H1 (cell line): ENCODE measurements at regions not wholly inside any gene's neighbourhood (a gene's known extent, or its start where the extent isn't known, plus 50 kb on each side); places are given as distances from the start of the nearest gene placed in this dataset.
A peak's percentile ranks its signal among the peaks of the same experiment; 100 is the strongest.

Source experiments
- CTCF ChIA-PET: fragments of 300-600 bp; sonication (Branson Sonifier 250); formaldehyde crosslinking; loops from one replicate; lab custom pipeline; 2021; ENCODE audit not compliant: partially characterized antibody; lab: Charles Lee
- POLR2A ChIA-PET: fragments of 300-600 bp; sonication (Branson Sonifier 250); formaldehyde crosslinking; loops from one replicate; lab custom pipeline; 2021; ENCODE audit warnings: inconsistent platforms; ENCODE audit not compliant: partially characterized antibody; lab: Charles Lee
- DNase-seq, 2 experiments: peaks; one replicate each; pipeline versions ENCODE4 v3.0.0 to v3.0.0-alpha.2; 2010 to 2022; ENCODE audit warnings: low spot score in 2 of 2, low read depth in 1 of 2, mixed read lengths in 1 of 2
- FAIRE-seq: peaks from 2 replicates; lab custom pipeline; 2011; peaks lifted over from hg19 to GRCh38; lab: Jason Lieb, UNC
- H2AFZ ChIP-seq: 2 replicates; pipeline ENCODE4 v1.8.1; 2012; ENCODE audit warnings: low read length, inconsistent platforms
- H2AK5ac ChIP-seq: 2 replicates; pipeline ENCODE4 v1.6.1; 2013; ENCODE audit warnings: low read depth, low read length
- H2BK120ac ChIP-seq: replicated peaks from 2 replicates; pipeline ENCODE3; 2013; ENCODE audit warnings: low read depth, low read length, inconsistent platforms
- H2BK12ac ChIP-seq: 2 replicates; pipeline ENCODE4 v1.6.1; 2013; ENCODE audit warnings: low read depth, low read length
- H2BK15ac ChIP-seq: 2 replicates; pipeline ENCODE4 v1.6.1; 2013; ENCODE audit warnings: low read length
- H2BK20ac ChIP-seq: 2 replicates; pipeline ENCODE4 v1.6.1; 2013; ENCODE audit warnings: low read length
- H2BK5ac ChIP-seq: 2 replicates; pipeline ENCODE4 v1.6.1; 2013; ENCODE audit warnings: low read depth, low read length
- H3K14ac ChIP-seq: 2 replicates; pipeline ENCODE4 v1.6.1; 2013; ENCODE audit warnings: inconsistent platforms; ENCODE audit not compliant: insufficient read length
- H3K18ac ChIP-seq: 2 replicates; pipeline ENCODE4 v1.6.1; 2013; ENCODE audit warnings: low read length; ENCODE audit errors: extremely low read depth
- H3K23ac ChIP-seq: 2 replicates; pipeline ENCODE4 v1.6.1; 2013; ENCODE audit warnings: inconsistent platforms; ENCODE audit not compliant: insufficient read length
- H3K23me2 ChIP-seq: 2 replicates; pipeline ENCODE4 v1.6.1; 2013; ENCODE audit warnings: low read depth, low read length
- H3K27ac ChIP-seq: 2 replicates; pipeline ENCODE4 v1.6.1; 2011; ENCODE audit warnings: low read depth, low read length, inconsistent platforms
- H3K27me3 ChIP-seq, 4 experiments: replicated peaks in 1 of 4; 1 replicate in 1 of 4; 2 replicates in 3 of 4; pipeline versions ENCODE4 v1.6.1 to v1.8.1; 2011 to 2013; ENCODE audit warnings: low read length in 3 of 4, mild to moderate bottlenecking in 3 of 4, inconsistent platforms in 2 of 4, mixed read lengths in 2 of 4, moderate library complexity in 1 of 4; ENCODE audit not compliant: control insufficient read depth in 3 of 4, insufficient read depth in 3 of 4; ENCODE audit errors: extremely low read depth in 1 of 4
- H3K36me3 ChIP-seq, 4 experiments: 2 replicates each; pipeline versions ENCODE4 v1.6.1 to v1.8.1; 2011 to 2013; ENCODE audit warnings: mild to moderate bottlenecking in 4 of 4, low read length in 3 of 4, moderate library complexity in 2 of 4, control low read depth in 1 of 4, inconsistent platforms in 1 of 4; ENCODE audit not compliant: insufficient read depth in 4 of 4, control insufficient read depth in 2 of 4
- H3K4ac ChIP-seq: replicated peaks from 2 replicates; pipeline ENCODE3; 2013; ENCODE audit warnings: low read length, low read depth, mixed read lengths, inconsistent platforms; ENCODE audit not compliant: insufficient read length
- H3K4me1 ChIP-seq, 4 experiments: replicated peaks in 1 of 4; 1 replicate in 1 of 4; 2 replicates in 3 of 4; pipeline versions ENCODE4 v1.6.1 to v1.8.1; 2011 to 2013; ENCODE audit warnings: low read length in 3 of 4, inconsistent platforms in 2 of 4, mixed read lengths in 1 of 4; ENCODE audit not compliant: insufficient read depth in 4 of 4, control insufficient read depth in 3 of 4
- H3K4me2 ChIP-seq, 2 experiments: 2 replicates each; pipeline versions ENCODE4 v1.6.1 to v1.8.1; 2011 to 2013; ENCODE audit warnings: low read depth in 2 of 2, low read length in 2 of 2, control low read depth in 1 of 2, inconsistent platforms in 1 of 2, mild to moderate bottlenecking in 1 of 2; ENCODE audit not compliant: insufficient read depth in 1 of 2
- H3K4me3 ChIP-seq, 4 experiments: fragments of 200-600, 300-600 bp in 1 of 4; sonication (generic), shearing (Covaris generic), sonication (Bioruptor Twin) in 1 of 4; 2 replicates each; pipeline versions ENCODE4 v1.5.1 to v1.8.1; 2011 to 2016; ENCODE audit warnings: low read length in 4 of 4, low read depth in 3 of 4, control low read depth in 2 of 4, inconsistent platforms in 2 of 4, mild to moderate bottlenecking in 2 of 4, mixed read lengths in 1 of 4, moderate library complexity in 1 of 4; ENCODE audit not compliant: insufficient read depth in 2 of 4; ENCODE audit errors: extremely low read depth in 1 of 4
- H3K56ac ChIP-seq: replicated peaks from 2 replicates; pipeline ENCODE3; 2013; ENCODE audit warnings: low read depth, mild to moderate bottlenecking, mixed read lengths, low read length, inconsistent platforms; ENCODE audit not compliant: insufficient read length
- H3K79me1 ChIP-seq: 2 replicates; pipeline ENCODE4 v1.6.1; 2013; ENCODE audit warnings: low read depth, low read length, control low read depth
- H3K79me2 ChIP-seq, 2 experiments: 2 replicates each; pipeline versions ENCODE4 v1.6.1 to v1.8.1; 2012 to 2013; ENCODE audit warnings: low read length in 2 of 2, mild to moderate bottlenecking in 2 of 2, inconsistent platforms in 1 of 2; ENCODE audit not compliant: insufficient read depth in 2 of 2, control insufficient read depth in 1 of 2
- H3K9ac ChIP-seq, 4 experiments: replicated peaks in 1 of 4; 1 replicate in 1 of 4; 2 replicates in 3 of 4; pipeline versions ENCODE4 v1.6.1 to v1.8.1; 2011 to 2013; ENCODE audit warnings: low read depth in 3 of 4, low read length in 3 of 4, control low read depth in 2 of 4, mild to moderate bottlenecking in 2 of 4, moderate library complexity in 2 of 4, inconsistent platforms in 1 of 4; ENCODE audit errors: extremely low read depth in 1 of 4
- H3K9me3 ChIP-seq, 2 experiments: 2 replicates each; pipeline versions ENCODE4 v1.6.1 to v1.8.1; 2012 to 2013; ENCODE audit warnings: mild to moderate bottlenecking in 2 of 2, moderate library complexity in 2 of 2, control low read depth in 1 of 2, inconsistent platforms in 1 of 2, low read depth in 1 of 2, low read length in 1 of 2, mixed read lengths in 1 of 2; ENCODE audit not compliant: insufficient read depth in 2 of 2
- H4K20me1 ChIP-seq, 2 experiments: replicated peaks in 1 of 2; 2 replicates each; pipeline versions ENCODE3 to v1.8.1; 2011 to 2013; ENCODE audit warnings: inconsistent platforms in 2 of 2, low read length in 2 of 2, mild to moderate bottlenecking in 1 of 2; ENCODE audit not compliant: insufficient read depth in 2 of 2, control insufficient read depth in 1 of 2
- H4K5ac ChIP-seq: 2 replicates; pipeline ENCODE4 v1.6.1; 2013; ENCODE audit warnings: low read length, low read depth, mixed read lengths, inconsistent platforms; ENCODE audit not compliant: insufficient read length
- H4K8ac ChIP-seq: 2 replicates; pipeline ENCODE4 v1.8.0; 2013; ENCODE audit warnings: mild to moderate bottlenecking, moderate library complexity, low read length, inconsistent platforms; ENCODE audit not compliant: insufficient read depth; ENCODE audit errors: extremely low read depth
- H4K91ac ChIP-seq: replicated peaks from 2 replicates; pipeline ENCODE3; 2013; ENCODE audit warnings: low read length, mixed read lengths, inconsistent platforms; ENCODE audit not compliant: insufficient read length
- BCL11A ChIP-seq, 2 experiments: IDR thresholded peaks; one replicate each; pipeline ENCODE4 v1.6.1; 2011; ENCODE audit warnings: low read depth in 2 of 2, low read length in 2 of 2, mild to moderate bottlenecking in 2 of 2
- BRCA1 ChIP-seq: IDR thresholded peaks from 2 replicates; pipeline ENCODE4 v1.6.1; 2012; ENCODE audit warnings: low read depth, low read length, improper control_type of control experiment
- CHD1 ChIP-seq: IDR thresholded peaks from 2 replicates; pipeline ENCODE4 v1.6.1; 2012; ENCODE audit warnings: low read depth, low read length, improper control_type of control experiment
- CREB1 ChIP-seq: IDR thresholded peaks from 2 replicates; pipeline ENCODE4 v1.6.1; 2012; ENCODE audit warnings: inconsistent platforms
- FOSL1 ChIP-seq: IDR thresholded peaks from 2 replicates; pipeline ENCODE4 v1.6.1; 2011; ENCODE audit warnings: mild to moderate bottlenecking, low read depth, low read length, moderate library complexity; ENCODE audit not compliant: insufficient read depth
- JUND ChIP-seq: IDR thresholded peaks from 2 replicates; pipeline ENCODE4 v1.6.1; 2011; ENCODE audit warnings: mild to moderate bottlenecking, improper control_type of control experiment, low read length
- POU5F1 ChIP-seq: IDR thresholded peaks from 2 replicates; pipeline ENCODE4 v1.6.1; 2011; ENCODE audit warnings: low read depth, mild to moderate bottlenecking, low read length, moderate library complexity
- RFX5 ChIP-seq: IDR thresholded peaks from 2 replicates; pipeline ENCODE4 v1.6.1; 2011; ENCODE audit warnings: low read depth, low read length, improper control_type of control experiment, borderline replicate concordance
- SAP30 ChIP-seq: fragments of 300-600 bp; sonication (generic); IDR thresholded peaks from 2 replicates; pipeline ENCODE4 v1.7.1; 2012; ENCODE audit warnings: low read length, moderate library complexity, mild to moderate bottlenecking, inconsistent platforms; ENCODE audit not compliant: insufficient read depth, insufficient replicate concordance
- SIRT6 ChIP-seq: IDR thresholded peaks from one replicate; pipeline ENCODE4 v1.7.1; 2012; ENCODE audit warnings: low read length, inconsistent platforms
- SIX5 ChIP-seq: IDR thresholded peaks from 2 replicates; pipeline ENCODE4 v1.6.1; 2011; ENCODE audit warnings: mild to moderate bottlenecking, low read depth, low read length
- SP1 ChIP-seq: IDR thresholded peaks from 2 replicates; pipeline ENCODE4 v1.6.1; 2011; ENCODE audit warnings: low read depth, low read length
- SUZ12 ChIP-seq: fragments of 200-600 bp; sonication (generic); IDR thresholded peaks from 2 replicates; pipeline ENCODE4 v1.6.1; 2012; ENCODE audit warnings: mild to moderate bottlenecking, inconsistent platforms, low read length, moderate library complexity, mixed read lengths
- TAF7 ChIP-seq: optimal IDR thresholded peaks from 2 replicates; pipeline ENCODE3; 2011; ENCODE audit warnings: low read depth, mild to moderate bottlenecking, inconsistent platforms, low read length, moderate library complexity, borderline replicate concordance
- TEAD4 ChIP-seq: IDR thresholded peaks from 2 replicates; pipeline ENCODE4 v1.6.1; 2012; ENCODE audit warnings: low read depth, low read length, inconsistent platforms, mixed read lengths
- USF2 ChIP-seq: IDR thresholded peaks from 2 replicates; pipeline ENCODE4 v1.6.1; 2011; ENCODE audit warnings: low read length, improper control_type of control experiment
- WGBS, 2 experiments: shearing (Covaris generic) in 1 of 2; methylation state at CpG; one replicate each; pipeline versions ENCODE4 v1.1.6 to v1.1.7; 2013 to 2015; ENCODE audit warnings: low lambda C conversion rate in 2 of 2, mixed read lengths in 2 of 2, inconsistent platforms in 1 of 2, low coverage in 1 of 2, missing lambda C conversion rate in 1 of 2; ENCODE audit not compliant: insufficient replicate concordance in 2 of 2, insufficient coverage in 1 of 2, insufficient read length in 1 of 2; ENCODE audit errors: extremely low coverage in 1 of 2, missing lambda C conversion rate in 1 of 2; 5-methylcytosine and 5-hydroxymethylcytosine counted together

- Histone ChIP-seq H4K8ac (no peak overlapping the region), H4K20me1 (no peaks in the 10 kb centered on the region), H2BK20ac (no peak overlapping the region), H3K79me2 (no peaks in the 10 kb centered on the region), H3K4ac (no peak overlapping the region), H3K9ac (no peak overlapping the region), H2BK5ac (no peak overlapping the region), H3K79me1 (no peaks in the 10 kb centered on the region), H2AK5ac (no peak overlapping the region), H3K4me3 (no peak overlapping the region), H3K18ac (no peak overlapping the region), H3K23ac (no peak overlapping the region), H3K27me3 (no peaks in the 10 kb centered on the region), H4K5ac (no peak overlapping the region), H3K9me3 (no peaks in the 10 kb centered on the region), H3K14ac (no peak overlapping the region), H3K36me3 (no peaks in the 10 kb centered on the region), H3K4me1 (no peaks in the 10 kb centered on the region), H4K91ac (no peak overlapping the region), H2BK120ac (no peak overlapping the region), H2BK15ac (no peak overlapping the region), H2BK12ac (no peak overlapping the region), H3K27ac (no peak overlapping the region), H3K23me2 (no peaks in the 10 kb centered on the region), H2AFZ (peak overlapping the region; percentile 96; the same call in 1 of the 2 replicates), H3K56ac (no peak overlapping the region), H3K4me2 (no peak overlapping the region)
- DNase-seq = no peak
- POLR2A ChIA-PET = no interaction called here
- no peak for FAIRE-seq
- CTCF ChIA-PET = interaction anchor here (1.1 kb wide), 1 partner anchor 294 kb away, joined by 3 read pairs; no protein-coding TSS in a partner anchor
- 97% methylated on average over 5 of the region's 5 CpGs; no CpG with 5 or more reads in 1 of the 2 experiments for WGBS, 2 experiments
- TF ChIP-seq USF2 (no peak), TAF7 (no peak), CREB1 (no peak), SIRT6 (no peak), POU5F1 (no peak), SP1 (no peak), JUND (no peak), SAP30 (no peak), SIX5 (no peak), BCL11A (IDR thresholded peaks at IDR 0.05; ENCODE audit: low read depth in 2 of 2, low read length in 2 of 2) (no peak), TEAD4 (no peak), BRCA1 (no peak), CHD1 (no peak), RFX5 (no peak), SUZ12 (no peak), FOSL1 (no peak)
Observed at GRCh38 chr7:118492466-118492865, 268.0 kb downstream of the ANKRD7 start.
